ENCODE measurements at regions not wholly inside any gene's neighbourhood (a gene's known extent, or its start where the extent isn't known, plus 50 kb on each side); places are given as distances from the start of the nearest gene placed in this dataset.

DNA sequence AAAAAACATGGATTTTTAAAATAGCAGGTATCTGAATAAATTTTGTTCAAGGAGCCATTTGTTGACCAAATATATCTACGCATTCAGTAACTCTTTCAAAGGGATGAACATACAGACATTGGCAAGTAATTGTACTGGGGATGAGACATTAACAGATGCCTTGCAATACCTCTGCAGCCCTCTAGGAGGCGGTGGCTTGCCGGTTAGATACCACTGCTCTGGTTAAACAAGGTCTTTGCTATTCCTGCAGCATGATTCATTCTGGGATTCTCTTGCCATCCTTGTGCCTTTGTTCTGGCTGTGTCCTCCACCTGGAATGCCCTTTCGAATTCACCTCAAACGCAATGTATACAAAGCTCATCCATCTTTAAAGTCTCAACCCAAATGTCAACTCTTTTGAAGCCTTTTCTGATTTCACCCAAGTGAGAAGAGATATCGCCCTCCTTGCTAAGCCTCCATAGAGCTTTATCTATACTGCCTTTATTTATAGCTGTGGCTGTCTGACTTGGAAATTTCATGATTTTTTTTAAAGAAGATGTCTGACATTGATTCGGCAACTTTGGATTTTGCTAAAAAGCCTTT lies 131.0 kb upstream of the SRRM4 start:
- DNase-seq (ENCODE audit: low spot score): peak; percentile 15

DNA sequence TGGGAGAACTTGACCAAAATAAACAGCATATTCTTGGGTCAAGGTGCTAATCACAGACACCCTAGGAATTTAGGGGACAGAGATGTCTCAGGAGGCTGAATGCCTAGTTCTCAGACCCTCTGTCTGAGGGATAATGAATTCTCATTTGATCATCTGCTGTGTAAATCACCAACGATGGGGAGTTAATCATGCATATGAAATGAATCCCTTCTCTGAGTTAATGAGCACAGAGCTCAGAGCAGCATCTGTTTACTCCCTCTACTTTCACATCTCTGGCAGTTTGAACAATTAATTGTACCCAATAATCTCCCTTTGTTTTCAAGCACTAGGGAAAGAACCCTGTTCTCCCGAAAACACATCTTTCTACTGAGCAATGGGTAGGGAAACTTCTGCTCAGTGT lies 129.4 kb upstream of the SRRM4 start:
- DNase-seq (ENCODE audit: low spot score): no peak

GRCh38 chr12:118853634-118854033 lies 127.7 kb upstream of the SRRM4 start:
- no peak for DNase-seq (ENCODE audit: low spot score)

- no peak for DNase-seq (ENCODE audit: low spot score)
Observed at GRCh38 chr12:118855858-118856257, 125.5 kb upstream of the SRRM4 start.

DNA sequence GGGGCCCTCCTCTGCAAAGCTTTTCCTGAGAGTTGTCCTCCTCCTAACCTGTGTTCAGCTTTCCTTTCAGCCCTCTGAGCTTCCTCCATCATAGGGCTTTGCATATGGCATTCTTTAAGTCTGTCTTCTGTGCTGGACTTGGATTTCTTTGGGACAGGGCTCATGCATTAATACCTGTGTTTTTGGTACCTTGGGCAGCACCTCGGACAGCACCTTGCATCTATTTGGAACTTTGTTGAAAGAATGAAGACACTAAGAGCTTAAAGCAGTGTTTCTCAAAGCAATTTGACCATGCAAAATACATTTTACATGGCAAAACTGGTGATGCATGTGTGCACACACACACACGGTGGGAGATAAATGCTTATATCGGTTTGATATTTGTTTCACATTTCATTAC lies 115.0 kb upstream of the SRRM4 start:
- DNase-seq (ENCODE audit: low spot score): no peak

DNA sequence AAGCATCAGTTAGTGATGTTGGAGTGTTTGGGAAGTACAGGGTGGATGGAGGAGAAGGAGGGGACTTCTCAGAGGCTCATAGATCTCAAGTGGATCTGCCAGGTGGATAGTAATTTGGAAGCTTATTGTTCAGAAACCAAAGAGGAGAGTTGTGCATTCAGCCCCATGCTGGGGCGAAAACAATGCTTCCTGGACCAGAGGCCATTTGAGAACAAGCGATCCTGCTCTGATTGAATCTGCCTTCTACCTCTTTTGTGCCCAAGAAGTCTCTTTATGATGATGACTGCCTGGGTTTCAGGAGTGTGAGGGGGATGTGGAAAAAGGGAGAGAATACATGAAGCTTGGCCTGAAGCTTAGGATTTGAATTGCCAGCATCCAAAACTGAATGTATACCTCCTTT lies 110.8 kb upstream of the SRRM4 start:
- DNase-seq (ENCODE audit: low spot score): no peak

- no peak for DNase-seq (ENCODE audit: low spot score)
Observed at GRCh38 chr12:118874698-118875548, 106.4 kb upstream of the SRRM4 start.

DNA sequence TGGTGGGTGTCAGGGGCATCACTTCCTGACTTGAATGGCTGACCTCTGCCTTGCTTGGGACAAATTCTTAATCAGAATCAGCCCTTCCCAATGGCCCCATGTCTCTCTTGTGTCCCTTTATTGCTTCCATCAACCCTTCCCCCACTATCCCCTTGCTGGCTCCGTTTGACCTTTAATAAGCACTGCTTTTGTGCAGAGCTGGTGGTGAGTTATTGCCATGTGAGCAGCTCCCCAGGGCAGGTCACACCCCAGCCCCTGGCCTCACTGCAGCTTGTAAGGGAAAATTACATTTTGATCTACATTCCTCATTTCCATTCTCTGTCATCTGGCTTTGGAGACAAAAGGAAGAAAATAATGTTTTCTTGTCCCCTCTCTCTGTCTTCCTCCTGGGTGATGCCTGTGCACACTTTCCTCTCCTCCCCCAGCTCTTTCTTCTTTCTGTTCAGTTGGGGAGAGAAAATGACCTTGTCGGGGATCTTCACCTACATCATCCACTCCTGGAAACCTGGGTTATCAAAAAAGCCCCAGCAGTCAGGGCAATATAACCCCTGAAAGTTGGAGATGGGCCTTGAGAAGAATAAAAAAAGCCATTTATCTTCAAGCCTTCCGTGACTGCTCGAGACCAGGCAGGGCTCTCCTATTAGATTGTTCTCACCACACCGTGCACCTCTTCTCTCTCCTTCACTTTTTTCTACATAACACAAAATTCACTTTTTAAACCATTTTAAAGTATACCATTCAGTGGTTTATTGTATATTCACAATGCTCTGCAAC lies 100.4 kb upstream of the SRRM4 start:
- DNase-seq (ENCODE audit: low spot score): no peak

GRCh38 chr12:118884226-118884625 lies 97.1 kb upstream of the SRRM4 start:
- no peak for DNase-seq (ENCODE audit: low spot score)

DNA sequence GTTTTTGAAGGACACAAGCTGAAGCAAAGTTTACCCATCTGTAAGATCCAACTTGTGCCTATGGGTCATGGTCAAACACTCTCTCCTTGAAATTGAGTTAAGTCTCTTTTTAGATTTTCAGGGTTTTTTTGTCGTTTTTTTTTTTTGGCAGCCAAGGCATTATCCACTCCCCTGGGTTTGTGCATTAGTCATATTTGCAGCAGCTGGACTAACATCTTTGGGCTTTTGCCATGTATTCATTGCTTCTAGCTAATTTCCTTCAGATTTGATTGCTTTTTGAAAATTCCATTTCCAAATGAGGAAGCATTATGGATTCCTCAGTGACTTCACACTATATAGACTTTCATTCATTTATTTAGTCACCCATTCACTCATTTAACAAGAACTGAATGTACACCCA lies 80.3 kb upstream of the SRRM4 start:
- DNase-seq (ENCODE audit: low spot score): no peak

- DNase-seq (ENCODE audit: low spot score): no peak
Observed at GRCh38 chr12:118908811-118909210, 72.5 kb upstream of the SRRM4 start.

DNA sequence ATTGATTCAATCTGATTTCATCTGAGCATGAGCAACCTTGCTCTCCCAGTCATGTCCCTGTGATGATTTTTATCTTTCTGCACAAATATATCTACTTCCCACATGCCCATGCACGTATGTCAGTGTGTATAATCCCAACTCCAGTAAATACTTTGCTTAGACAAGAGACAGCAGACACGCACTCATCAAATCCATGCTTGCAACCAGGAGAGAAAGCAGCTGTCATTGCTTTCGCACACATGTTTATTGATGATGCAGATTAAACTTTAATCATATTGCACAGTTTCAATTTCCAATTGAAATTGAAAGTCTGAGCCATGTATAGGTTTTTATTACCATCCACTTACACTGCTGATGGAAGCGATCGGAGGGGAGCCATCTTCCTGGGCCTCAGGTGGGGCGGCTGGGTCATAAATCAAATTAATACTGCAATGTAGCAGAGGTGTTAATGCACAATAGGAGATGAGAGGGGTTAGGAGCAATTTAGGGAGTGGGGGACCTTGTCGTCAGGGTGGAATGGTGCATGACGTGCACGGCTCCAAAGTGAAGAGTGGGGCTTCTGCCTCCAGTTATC lies 68.6 kb upstream of the SRRM4 start:
- no peak for DNase-seq (ENCODE audit: low spot score)

GRCh38 chr12:118921761-118922160 lies 59.6 kb upstream of the SRRM4 start:
- DNase-seq (ENCODE audit: low spot score): no peak

DNA sequence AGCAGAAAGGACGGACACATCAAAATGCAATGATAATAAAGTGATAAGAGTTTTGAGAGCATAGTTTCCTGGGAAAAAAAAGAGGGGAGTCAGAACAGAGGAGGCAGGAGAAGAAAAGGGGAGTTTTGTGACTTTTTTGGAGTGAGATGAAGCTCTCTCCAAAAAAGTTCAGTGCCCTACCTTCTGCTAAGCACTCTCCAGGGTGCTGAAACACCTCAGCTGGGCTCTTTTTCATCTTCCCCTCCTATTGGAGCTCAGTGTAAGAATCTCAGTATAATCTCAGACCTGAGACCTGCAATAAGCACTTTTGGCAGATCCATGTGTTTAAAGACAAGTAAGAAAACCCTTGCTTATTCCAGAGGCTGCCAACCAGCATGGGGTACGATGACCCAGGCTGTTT lies 58.9 kb upstream of the SRRM4 start:
- no peak for DNase-seq (ENCODE audit: low spot score)

GRCh38 chr12:118925407-118925806 lies 55.9 kb upstream of the SRRM4 start:
- DNase-seq (ENCODE audit: low spot score): no peak

DNA sequence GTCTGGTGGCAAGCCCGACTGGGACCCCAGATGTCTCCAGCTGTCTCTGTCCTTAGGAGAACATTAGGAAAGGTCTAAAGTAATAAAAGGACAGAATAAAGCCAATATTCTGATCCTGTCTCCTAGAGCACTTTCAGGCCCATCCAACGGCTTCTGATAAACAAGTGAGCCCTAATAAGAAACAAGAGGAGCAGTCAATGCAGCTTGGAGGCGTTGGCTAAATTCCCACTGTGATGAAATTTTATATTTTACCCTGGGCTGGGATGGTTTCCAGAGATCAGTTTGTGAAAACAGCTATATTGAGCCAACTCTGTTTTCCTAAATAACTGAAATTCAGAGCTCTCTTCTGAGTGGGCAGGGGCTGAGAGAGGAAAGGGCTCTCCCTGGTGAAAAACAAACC lies 55.5 kb upstream of the SRRM4 start:
- no peak for DNase-seq (ENCODE audit: low spot score)

Data from HuH-7.5 (cell line).